ENCODE measurements at regions not wholly inside any gene's neighbourhood (a gene's known extent, or its start where the extent isn't known, plus 50 kb on each side); places are given as distances from the start of the nearest gene placed in this dataset.
"Not testable (repeated sequence)": the region's sequence is repeated elsewhere in the genome, so short reads cannot be mapped to it uniquely, and the experiment has no call there.

DNA sequence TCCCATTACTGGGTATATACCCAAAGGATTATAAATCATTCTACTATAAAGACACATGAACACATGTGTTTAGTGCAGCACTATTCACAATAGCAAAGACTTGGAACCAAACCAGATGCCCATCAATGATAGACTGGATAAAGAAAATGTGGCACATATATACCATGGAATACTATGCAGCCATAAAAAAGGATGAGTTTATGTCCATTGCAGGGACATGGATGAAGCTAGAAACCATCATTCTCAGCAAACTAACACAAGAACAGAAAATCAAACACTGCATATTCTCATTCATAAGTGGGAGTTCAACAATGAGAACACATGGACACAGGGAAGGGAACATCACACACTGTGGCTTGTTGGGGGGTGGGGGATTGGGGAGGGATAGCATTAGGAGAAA is 225.2 kb upstream of the PRDM1 start:
- DNase-seq (ENCODE audit: extremely low read depth, low read depth), result not testable (repeated sequence)

DNA sequence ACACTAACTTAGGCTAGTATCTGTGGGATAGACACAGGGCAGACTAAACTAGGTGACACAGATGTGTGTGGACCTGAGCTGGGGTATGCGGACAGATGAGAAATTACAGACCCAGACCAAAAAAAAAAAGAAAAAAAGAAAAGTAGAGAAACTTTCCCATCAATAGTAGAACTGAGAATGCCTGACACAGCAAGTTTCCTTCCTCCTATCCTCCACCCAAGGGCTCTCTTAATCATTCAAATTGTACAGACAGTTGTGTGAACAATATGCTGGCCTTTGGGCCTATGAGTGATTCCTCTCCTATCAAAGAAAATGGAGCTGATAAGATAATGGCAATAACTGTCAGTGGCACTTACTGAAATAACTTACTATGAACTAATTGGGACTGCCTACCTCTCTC is 226.7 kb upstream of the PRDM1 start:
- no peak for DNase-seq (ENCODE audit: extremely low read depth, low read depth)

DNA sequence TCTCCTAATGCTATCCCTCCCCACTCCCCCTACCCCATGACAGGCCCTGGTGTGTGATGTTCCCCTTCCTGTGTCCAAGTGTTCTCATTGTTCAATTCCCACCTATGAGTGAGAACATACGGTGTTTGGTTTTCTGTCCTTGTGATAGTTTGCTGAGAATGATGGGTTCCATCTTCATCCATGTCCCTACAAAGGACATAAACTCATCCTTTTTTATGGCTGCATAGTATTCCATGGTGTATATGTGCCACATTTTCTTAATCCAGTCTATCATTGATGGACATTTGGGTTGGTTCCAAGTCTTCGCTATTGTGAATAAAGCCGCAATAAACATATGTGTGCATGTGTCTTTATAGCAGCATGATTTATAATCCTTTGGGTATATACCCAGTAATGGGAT is 227.5 kb upstream of the PRDM1 start:
- not testable (repeated sequence) for DNase-seq (ENCODE audit: extremely low read depth, low read depth)

DNA sequence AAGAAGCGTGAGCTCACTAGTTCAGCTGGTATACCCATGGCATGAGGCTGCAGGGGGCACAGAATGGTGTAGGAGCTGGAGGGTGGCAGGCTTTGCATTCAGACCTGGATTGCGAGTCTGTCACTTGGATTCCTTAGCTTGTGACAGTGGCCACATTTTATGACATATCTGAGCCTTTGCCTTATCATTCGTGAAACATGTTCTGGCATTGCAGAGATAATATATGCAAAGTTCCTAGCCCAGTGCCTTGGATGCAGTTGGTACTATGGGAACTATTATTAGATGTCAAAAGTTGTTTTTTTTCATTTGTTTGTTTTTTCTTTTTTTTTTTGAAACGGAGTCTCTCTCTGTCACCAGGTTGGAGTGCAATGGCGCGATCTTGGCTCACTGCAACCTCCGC is 230.7 kb upstream of the PRDM1 start:
- no peak for DNase-seq (ENCODE audit: extremely low read depth, low read depth)

DNA sequence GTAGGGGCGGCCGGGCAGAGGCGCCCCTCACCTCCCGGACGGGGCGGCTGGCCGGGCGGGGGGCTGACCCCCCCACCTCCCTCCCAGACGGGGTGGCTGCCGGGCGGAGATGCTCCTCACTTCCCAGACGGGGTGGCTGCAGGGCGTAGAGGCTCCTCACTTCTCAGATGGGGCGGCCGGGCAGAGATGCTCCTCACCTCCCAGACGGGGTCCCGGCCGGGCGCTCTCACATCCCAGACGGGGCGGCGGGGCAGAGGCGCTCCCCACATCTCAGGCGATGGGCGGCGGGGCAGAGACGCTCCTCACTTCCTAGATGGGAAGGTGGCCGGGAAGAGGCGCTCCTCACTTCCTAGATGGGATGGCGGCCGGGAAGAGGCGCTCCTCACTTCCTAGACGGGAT is 232.2 kb upstream of the PRDM1 start:
- not testable (repeated sequence) for DNase-seq (ENCODE audit: extremely low read depth, low read depth)

DNA sequence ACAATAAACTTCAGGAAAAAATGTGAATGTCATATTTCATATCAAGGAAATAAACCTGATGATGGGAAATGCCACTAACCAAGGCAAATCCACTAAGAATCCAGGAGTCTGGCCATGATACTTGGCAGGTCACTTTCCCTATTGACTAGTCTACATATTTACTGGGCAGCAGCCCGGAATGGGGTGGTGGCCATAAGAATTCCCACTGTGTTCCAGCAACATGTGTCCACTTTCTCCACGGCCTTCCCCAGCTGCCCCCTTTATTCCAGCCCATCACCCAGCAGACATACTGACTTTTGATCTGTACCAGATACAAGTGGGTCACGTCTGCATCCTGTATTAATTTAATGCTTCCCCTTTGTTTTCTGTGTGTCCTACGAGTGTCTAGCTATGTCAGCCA is 234.5 kb upstream of the PRDM1 start:
- no peak for DNase-seq (ENCODE audit: extremely low read depth, low read depth)

DNA sequence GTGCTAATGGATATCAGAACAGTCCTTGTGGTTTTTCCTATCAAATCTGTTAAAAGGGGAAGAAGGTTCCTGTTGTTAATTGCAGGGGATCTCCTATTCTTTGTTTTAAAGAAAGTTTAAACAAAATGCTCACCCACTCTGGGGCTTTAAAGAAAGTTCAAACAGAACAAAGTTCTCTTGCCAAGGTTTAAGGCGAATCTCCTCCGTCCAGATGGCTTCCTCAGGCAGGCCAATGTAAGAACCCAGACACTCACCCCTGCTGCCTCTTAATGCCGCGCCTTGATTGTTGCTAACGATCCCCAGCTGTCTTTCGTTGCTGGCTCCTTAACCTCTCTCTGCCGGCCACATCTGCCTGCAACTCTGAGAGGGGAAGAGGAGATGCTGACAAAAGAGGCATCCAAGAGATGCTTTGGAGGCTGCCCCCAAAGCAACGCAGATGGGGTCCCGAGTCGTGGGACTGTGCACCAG is 235.0 kb upstream of the PRDM1 start:
- no peak for DNase-seq (ENCODE audit: extremely low read depth, low read depth)

DNA sequence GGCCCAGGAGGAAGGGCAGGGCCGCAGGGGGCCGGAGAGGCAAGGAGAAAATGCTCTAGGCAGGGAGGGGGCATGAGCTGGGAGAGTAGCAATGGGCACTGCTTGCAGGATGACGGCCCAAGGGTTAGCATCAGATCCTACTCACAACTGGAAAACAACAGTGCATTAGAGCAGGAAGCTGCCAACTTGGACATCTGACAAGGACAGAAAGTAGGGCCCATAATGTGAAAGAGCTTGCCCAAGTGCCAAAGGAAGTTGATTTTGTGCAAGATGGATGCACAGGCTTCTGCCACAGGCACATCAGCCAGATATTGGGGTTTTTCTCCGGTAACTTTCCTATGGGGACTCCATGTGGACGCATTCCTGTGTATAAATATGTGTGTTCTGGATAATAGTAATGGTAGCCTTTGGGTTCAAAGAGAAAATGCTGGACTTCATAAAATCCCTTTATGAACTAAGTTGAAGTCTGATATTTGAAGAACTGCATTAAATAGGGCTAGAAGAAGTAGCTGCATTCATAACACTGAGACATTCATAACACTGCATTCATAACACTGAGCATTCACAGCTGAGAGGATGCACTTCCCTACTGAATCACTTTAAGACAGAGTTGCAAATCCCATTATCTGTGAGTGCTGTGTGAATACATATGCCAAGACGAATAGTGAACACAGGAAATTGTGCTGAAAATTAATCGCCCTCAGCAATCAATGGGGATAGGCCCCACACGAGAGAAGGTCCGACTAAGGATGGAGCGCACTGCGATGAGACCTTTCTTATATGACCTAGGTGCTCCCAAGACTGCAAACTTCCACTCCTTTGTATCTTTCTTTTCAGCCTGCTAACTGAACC is 235.6 kb upstream of the PRDM1 start:
- DNase-seq (ENCODE audit: extremely low read depth, low read depth), result no peak

DNA sequence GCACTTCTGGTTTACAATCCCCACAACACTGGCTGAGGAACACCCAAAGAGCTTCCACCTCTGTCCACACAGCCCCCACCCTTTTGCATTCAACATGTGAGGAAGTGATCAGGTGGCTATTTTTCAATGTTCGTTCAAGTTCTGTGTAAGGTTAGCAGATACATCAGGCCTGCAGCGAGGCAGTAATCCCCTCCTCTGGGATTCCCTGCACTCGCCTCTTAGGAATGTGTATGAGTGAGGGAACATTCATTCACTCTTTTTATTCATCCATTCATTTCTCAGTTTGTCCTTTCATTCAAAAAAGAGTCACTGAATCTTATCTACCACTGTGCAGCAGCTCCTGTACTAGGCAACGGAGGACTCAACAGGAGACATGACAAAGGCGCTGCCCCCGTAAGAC is 236.4 kb upstream of the PRDM1 start:
- no peak for DNase-seq (ENCODE audit: extremely low read depth, low read depth)

DNA sequence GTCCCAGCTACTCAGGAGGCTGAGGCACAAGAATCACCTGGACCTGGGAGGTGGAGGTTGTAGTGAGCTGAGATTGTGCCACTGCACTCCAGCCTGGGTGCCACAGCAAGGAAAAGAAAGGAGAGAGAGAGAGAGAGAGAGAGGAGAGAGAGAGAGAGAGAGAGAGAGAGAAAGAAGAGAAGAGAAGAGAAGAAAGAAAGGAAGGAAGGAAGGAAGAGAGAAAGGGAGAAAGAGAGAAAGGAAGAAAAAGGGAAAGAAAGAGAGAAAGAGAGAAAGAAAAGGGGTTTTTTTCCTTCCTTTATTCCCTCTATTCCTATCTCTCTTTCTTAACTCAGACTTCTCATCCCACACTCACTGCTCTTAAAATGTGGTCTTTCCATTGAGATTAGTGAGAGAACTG is 238.7 kb upstream of the PRDM1 start:
- DNase-seq (ENCODE audit: extremely low read depth, low read depth), result no peak

DNA sequence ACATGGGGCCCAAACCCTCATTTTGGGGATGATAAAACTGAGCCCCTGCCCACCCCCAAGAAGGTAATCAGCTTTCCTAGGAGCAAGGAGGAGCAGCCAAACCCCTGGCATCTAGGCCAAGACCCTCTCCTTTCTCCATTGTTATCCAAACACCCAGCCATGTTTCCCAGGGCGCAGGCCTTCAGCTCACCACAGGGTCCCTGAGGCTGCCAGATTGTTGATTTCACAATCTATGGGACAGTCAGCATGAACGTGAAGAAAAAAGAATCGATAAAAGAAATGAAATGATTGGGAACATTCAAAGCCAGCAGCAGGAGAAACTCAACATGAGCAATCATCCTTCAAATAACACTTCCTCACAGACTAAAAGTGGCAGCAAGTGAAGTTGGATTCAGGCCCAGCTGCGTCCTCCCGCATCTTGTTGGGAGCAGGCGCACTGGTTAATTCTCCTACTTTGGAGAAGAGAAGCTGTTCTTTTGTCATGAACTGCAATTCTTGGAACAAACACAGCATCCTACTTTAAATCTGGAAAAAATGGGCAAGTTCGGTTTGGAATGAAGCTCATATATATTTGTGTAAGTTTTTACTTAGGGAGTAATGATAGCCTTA is 241.8 kb upstream of the PRDM1 start:
- DNase-seq (ENCODE audit: extremely low read depth, low read depth), result no peak

DNA sequence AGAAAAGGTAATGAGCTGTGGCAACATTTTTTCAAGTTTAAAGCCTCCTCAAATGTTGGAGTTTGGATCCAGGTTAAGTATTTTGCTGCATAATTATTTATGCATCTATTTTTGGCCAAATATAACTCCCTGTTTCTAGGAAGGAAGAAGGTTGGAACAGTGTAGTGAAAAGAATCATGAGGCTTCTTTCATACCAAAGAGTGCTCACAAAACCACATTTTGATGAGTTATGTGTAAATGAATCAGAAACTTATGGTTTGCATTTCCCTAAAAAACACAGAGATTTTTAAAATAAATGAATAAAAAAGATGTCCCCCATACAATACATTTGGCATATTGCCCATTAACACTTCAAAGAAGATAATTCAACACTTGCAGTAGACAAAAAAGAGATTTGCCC is 246.9 kb upstream of the PRDM1 start:
- DNase-seq (ENCODE audit: extremely low read depth, low read depth), result no peak

DNA sequence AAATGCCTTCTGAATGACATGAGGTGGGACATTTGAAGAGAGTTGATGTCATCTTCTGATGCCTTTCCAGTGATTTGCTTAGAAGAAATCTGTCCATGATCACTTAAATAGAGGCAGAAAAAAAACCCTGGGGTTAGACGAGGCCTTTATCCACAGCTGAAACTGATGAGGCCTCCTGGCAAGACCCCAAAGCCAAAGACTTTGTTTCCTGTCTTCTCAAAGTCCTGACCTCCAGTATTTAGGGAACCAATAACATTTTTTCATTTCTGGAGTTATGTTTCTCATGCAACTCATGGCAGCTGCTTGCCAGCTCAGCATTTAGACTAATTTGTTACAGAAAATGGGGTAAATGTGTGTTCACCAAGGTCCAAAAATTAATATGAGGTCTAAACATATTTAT is 248.0 kb upstream of the PRDM1 start:
- DNase-seq (ENCODE audit: extremely low read depth, low read depth), result no peak

DNA sequence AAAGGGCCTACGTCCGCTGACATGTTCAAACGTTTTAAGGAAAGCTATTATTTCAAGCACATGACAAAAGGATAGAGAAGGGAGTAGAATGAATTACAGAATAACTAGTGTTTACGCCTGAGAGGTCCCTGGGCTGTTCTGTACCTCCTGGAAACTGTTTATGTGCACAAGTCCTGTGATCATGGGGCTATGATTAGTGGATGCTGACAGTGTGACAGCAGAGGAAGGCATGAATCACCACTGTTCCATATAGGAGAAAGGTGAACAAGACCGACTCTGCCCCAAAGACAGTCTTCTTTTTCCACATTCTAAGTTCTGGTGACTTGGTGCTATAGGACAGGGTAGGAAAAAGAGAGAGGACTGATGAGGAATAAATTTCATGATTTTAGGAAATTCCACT is 249.2 kb upstream of the PRDM1 start:
- DNase-seq (ENCODE audit: extremely low read depth, low read depth), result no peak

DNA sequence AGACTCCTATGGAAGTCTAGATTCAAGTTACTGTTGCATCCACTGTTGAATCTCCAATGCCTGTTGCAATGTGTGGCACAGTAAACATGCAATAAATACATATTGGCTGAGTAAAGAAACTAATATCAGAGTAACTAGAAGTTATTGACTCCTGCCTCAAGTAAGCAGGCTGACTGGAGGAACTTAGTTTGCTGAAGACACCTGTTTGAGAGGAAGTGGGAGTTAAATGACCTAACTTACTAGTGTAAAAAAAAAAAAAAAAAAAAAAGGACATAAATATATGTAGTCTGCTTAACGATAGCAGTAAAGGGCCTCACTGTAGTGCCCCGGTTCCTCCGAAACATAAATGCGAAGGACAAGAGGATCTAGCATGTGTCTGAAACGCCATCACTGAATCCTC is 249.8 kb upstream of the PRDM1 start:
- no peak for DNase-seq (ENCODE audit: extremely low read depth, low read depth)

DNA sequence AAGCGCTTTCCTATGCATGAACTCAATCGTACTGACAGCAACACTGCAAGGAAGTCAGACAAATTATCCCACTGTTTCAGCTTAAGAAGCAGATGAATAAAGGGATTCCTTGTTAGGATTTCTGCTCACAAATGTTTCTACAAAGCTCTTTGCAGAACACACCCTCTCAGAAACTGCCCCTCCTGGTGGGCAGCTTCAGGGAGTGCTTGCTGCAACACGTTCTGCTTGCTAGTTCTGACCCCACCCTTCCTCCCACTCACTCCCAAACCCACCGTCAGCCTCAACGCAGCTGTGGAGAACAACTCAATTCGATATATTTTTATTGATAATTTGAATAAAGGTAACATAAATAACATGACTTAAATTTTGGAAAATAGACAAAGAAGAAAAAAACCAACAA is 250.8 kb upstream of the PRDM1 start:
- DNase-seq (ENCODE audit: extremely low read depth, low read depth), result peak; percentile 21

DNA sequence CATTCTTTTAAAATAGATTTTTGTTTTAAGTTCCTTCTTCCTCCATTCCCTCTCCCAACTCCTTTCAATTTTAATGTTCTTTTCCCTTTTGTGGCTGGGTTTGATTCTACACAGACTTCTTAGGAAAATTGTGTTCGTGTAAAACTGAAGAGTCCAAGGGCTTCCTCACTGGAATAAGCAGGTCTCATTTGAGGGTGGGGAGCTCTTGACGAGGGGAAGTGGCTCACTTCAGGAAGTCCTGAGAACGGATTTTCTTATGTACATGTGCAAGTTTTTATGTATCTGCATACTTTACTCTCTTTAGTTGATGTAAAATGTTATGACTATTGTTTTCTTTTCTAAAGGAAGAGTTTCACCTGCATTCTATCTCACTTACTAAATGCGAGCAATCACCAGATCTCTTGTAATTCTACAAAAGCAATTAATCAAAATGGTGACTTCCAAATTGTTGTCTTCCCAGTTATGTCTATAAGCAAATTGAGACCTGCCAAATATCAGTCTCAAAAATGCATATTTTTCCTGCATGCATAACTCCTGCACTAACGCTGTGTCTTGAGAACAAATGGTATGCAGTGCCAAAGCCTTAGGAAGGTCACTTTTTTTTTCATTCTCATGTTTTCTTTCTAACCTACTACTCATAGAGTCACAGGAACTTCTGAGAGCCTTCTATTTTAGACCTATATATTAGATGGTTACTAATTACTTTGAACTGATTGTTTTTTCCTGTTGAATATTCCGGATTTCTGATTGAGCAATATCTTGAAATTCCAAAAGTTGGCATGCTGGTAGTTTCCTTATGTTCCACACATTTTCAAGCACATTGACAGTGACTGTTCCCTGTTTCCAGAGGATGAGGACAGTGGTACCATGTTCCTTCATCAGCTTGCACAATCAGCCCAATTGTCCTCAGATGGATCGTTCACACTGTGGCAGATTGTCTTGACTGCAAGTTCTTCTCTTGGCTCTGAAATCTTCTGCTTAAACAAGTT is 251.9 kb upstream of the PRDM1 start:
- no peak for DNase-seq (ENCODE audit: extremely low read depth, low read depth)

DNA sequence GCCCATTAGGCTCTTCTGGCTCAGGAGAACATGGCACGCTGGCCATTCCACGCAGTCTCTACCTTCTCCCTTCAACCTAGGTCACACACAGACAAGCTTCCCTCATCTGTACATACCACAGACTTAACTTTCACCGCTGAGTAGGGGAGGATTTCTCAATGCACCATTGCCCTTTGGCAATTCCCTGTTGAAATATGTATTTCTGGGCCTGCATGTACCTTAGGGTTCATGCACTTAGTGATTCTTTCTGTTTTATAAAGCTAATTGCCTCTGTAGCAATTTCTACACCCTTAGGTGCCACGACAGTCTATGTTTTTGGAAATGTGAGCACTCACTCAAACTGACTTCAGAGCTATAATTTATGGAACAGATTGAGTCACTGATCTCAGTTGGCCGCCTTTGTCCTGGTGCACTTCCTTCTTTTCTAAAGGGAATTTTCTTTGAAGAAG is 253.8 kb upstream of the PRDM1 start:
- no peak for DNase-seq (ENCODE audit: extremely low read depth, low read depth)

DNA sequence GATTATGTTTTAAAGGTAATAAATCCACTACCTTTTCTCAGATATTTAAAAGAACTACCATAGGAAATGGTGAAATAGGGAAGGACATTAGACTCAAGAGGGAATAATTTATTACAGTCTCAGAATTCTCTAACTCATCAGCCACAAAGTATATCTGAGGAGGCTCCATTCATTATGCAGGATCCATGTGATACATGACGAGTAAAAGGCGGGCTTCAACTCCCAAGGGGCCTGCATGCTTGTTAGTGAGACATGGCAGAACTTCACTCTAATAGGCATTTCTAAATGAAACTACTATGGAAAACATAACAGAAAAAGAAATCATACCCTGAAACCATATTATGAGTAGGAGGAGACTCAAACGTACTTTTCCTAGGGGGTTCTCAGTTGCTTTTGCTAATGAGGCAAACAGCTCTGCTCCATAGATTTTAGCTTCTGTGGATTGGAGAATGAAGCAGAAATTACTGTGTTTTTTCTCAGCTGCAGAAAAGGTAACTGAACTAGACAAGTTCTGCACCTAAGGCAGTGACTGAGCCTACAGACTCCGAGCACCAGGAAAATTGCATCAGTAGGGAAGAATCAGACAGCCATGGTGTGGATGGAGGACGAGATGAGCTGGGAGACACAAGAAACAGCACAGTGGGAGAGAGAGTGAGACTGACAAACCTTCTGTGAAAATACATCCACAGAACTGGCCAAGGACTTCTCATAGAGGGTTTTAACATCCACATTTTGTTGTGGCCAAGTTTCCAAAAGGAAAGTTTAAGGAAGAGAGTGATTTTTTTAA is 254.6 kb upstream of the PRDM1 start:
- no peak for DNase-seq (ENCODE audit: extremely low read depth, low read depth)

DNA sequence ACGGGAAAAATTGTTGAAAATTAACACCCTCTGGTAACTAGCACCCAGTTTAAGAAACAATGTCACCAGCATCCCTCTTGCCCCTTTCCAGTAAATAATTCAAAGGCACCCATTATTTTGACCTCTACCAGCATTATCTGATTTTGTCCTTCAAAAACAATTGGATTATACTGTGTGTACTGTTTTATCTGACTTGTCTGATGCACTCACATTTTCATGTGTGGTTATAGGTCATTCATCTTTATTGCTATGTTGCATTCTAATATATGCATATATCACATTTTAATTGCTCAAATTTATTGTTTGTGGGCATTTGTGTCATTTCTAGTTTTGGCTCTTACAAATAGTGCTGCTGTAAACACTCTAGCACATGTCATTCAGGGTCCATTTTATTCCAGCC is 260.9 kb upstream of the PRDM1 start:
- no peak for DNase-seq (ENCODE audit: extremely low read depth, low read depth)
